Endodermal cell (in vitro differentiated cells): ENCODE measurements at regions not wholly inside any gene's neighbourhood (a gene's known extent, or its start where the extent isn't known, plus 50 kb on each side); places are given as distances from the start of the nearest gene placed in this dataset.

Experiments used
- DNase-seq: peaks from one replicate; pipeline ENCODE4 v3.0.0-alpha.2; 2017
- H3K27ac ChIP-seq: 2 replicates; pipeline ENCODE4 v1.5.1; 2013; ENCODE audit warnings: mild to moderate bottlenecking, low read depth, low read length, moderate library complexity
- H3K27me3 ChIP-seq: 2 replicates; pipeline ENCODE4 v1.6.1; 2013; ENCODE audit warnings: mild to moderate bottlenecking, low read length, moderate library complexity; ENCODE audit not compliant: insufficient read depth, control insufficient read depth, poor library complexity, severe bottlenecking
- H3K36me3 ChIP-seq: 2 replicates; pipeline ENCODE4 v1.7.0; 2013; ENCODE audit warnings: mild to moderate bottlenecking, low read length, moderate library complexity; ENCODE audit not compliant: control insufficient read depth, insufficient read depth
- H3K4me1 ChIP-seq: one replicate; pipeline ENCODE4 v1.7.0; 2013; ENCODE audit warnings: low read length; ENCODE audit not compliant: control insufficient read depth, insufficient read depth
- H3K4me3 ChIP-seq: 2 replicates; pipeline ENCODE4 v1.5.1; 2013; ENCODE audit warnings: mild to moderate bottlenecking, low read length, moderate library complexity
- H3K9ac ChIP-seq: 2 replicates; pipeline ENCODE4 v1.6.1; 2013; ENCODE audit warnings: mild to moderate bottlenecking, low read length, moderate library complexity; ENCODE audit not compliant: poor library complexity, severe bottlenecking; ENCODE audit errors: extremely low read depth
- H3K9me3 ChIP-seq: 2 replicates; pipeline ENCODE4 v1.6.1; 2013; ENCODE audit warnings: mild to moderate bottlenecking, low read length, moderate library complexity; ENCODE audit not compliant: control insufficient read depth
- H3K27ac Mint-ChIP-seq: 2 replicates; pipeline ENCODE4 v1.8.0; 2020; ENCODE audit warnings: mixed read lengths
- H3K27me3 Mint-ChIP-seq: 2 replicates; pipeline ENCODE4 v1.8.0; 2021; ENCODE audit warnings: mild to moderate bottlenecking, mixed read lengths; ENCODE audit not compliant: insufficient read depth
- H3K36me3 Mint-ChIP-seq: 2 replicates; pipeline ENCODE4 v1.8.0; 2020; ENCODE audit warnings: low read depth, mixed read lengths
- H3K4me1 Mint-ChIP-seq: 2 replicates; pipeline ENCODE4 v1.8.0; 2020; ENCODE audit warnings: mixed read lengths
- H3K4me3 Mint-ChIP-seq: 2 replicates; pipeline ENCODE4 v1.8.0; 2020; ENCODE audit warnings: mild to moderate bottlenecking, moderate library complexity, mixed read lengths
- H3K9me3 Mint-ChIP-seq: 2 replicates; pipeline ENCODE4 v1.8.0; 2020; ENCODE audit warnings: mild to moderate bottlenecking, mixed read lengths
- CTCF ChIP-seq: fragments of 200-600 bp; sonication (generic); conservative IDR thresholded peaks from 2 replicates; pipeline ENCODE4 v1.5.0; 2021; ENCODE audit warnings: antibody characterized with exemption, mild to moderate bottlenecking
- WGBS, 2 experiments: methylation state at CpG; one replicate each; pipeline versions ENCODE4 v1.1.5 to v1.1.7; 2013; ENCODE audit warnings: missing lambda C conversion rate in 2 of 2, mixed read lengths in 1 of 2; ENCODE audit not compliant: insufficient coverage in 1 of 2, insufficient read length in 1 of 2; 5-methylcytosine and 5-hydroxymethylcytosine counted together

- H3K27ac ChIP-seq: no peak overlapping the region
- WGBS, 2 experiments: 27 to 72% methylated on average over 2 to 5 of the region's 5 CpGs
- DNase-seq: no peak
- peaks cover 49% of the 10 kb centered on the region for H3K4me1 Mint-ChIP-seq
- H3K27me3 ChIP-seq: peaks cover 83% of the 10 kb centered on the region
- H3K36me3 Mint-ChIP-seq: no peaks in the 10 kb centered on the region
- peaks cover 3% of the 10 kb centered on the region for H3K4me1 ChIP-seq
- H3K27ac Mint-ChIP-seq: no peak overlapping the region
- H3K36me3 ChIP-seq: no peaks in the 10 kb centered on the region
- H3K9ac ChIP-seq: no peak overlapping the region
- peak; percentile 11 for TF ChIP-seq CTCF
- H3K27me3 Mint-ChIP-seq: peaks cover 60% of the 10 kb centered on the region
- H3K4me3 ChIP-seq: no peak overlapping the region
- H3K9me3 ChIP-seq: peaks cover 8% of the 10 kb centered on the region
- no peak overlapping the region for H3K4me3 Mint-ChIP-seq
- no peaks in the 10 kb centered on the region for H3K9me3 Mint-ChIP-seq
Observed at GRCh38 chr5:42036379-42036778, 111.3 kb downstream of the FBXO4 start.

GRCh38 chr5:42037379-42037932 is 112.4 kb downstream of the FBXO4 start:
- no peak for DNase-seq
- no peak overlapping the region for H3K27ac Mint-ChIP-seq
- Histone ChIP-seq H3K27me3 (peaks cover 74% of the 10 kb centered on the region), H3K4me1 (peaks cover 3% of the 10 kb centered on the region), H3K27ac (no peak overlapping the region), H3K9me3 (peaks cover 8% of the 10 kb centered on the region), H3K9ac (no peak overlapping the region), H3K4me3 (no peak overlapping the region), H3K36me3 (no peaks in the 10 kb centered on the region)
- H3K27me3 Mint-ChIP-seq: peaks cover 57% of the 10 kb centered on the region
- no peaks in the 10 kb centered on the region for H3K36me3 Mint-ChIP-seq
- no peaks in the 10 kb centered on the region for H3K9me3 Mint-ChIP-seq
- no peak for TF ChIP-seq CTCF
- no peak overlapping the region for H3K4me3 Mint-ChIP-seq
- 78 to 86% methylated on average over 2 to 3 of the region's 3 CpGs for WGBS, 2 experiments
- H3K4me1 Mint-ChIP-seq: peaks cover 46% of the 10 kb centered on the region

- TF ChIP-seq CTCF: no peak
- no peaks in the 10 kb centered on the region for H3K36me3 ChIP-seq
- 83 to 91% methylated on average over 1 to 2 of the region's 2 CpGs for WGBS, 2 experiments
- H3K27ac Mint-ChIP-seq: no peak overlapping the region
- peaks cover 18% of the 10 kb centered on the region for H3K4me1 Mint-ChIP-seq
- H3K9me3 Mint-ChIP-seq: no peaks in the 10 kb centered on the region
- H3K27me3 Mint-ChIP-seq: peaks cover 75% of the 10 kb centered on the region
- no peaks in the 10 kb centered on the region for H3K9me3 ChIP-seq
- H3K27me3 ChIP-seq: peaks cover 89% of the 10 kb centered on the region
- H3K4me3 Mint-ChIP-seq: no peak overlapping the region
- no peak overlapping the region for H3K4me3 ChIP-seq
- no peak overlapping the region for H3K9ac ChIP-seq
- no peaks in the 10 kb centered on the region for H3K4me1 ChIP-seq
- DNase-seq: no peak
- no peaks in the 10 kb centered on the region for H3K36me3 Mint-ChIP-seq
- no peak overlapping the region for H3K27ac ChIP-seq
Observed at GRCh38 chr5:42043400-42043799, 118.3 kb downstream of the FBXO4 start.
